IMR-90 (cell line): ENCODE measurements at regions not wholly inside any gene's neighbourhood (a gene's known extent, or its start where the extent isn't known, plus 50 kb on each side); places are given as distances from the start of the nearest gene placed in this dataset.

ENCODE experiments used
- CEBPB ChIP-seq: IDR thresholded peaks from 2 replicates; pipeline ENCODE4 v1.6.1; 2012; ENCODE audit warnings: low read depth, low read length, improper control_type of control experiment
- CTCF ChIP-seq: conservative IDR thresholded peaks from 2 replicates; pipeline ENCODE4 v1.5.1; 2012; ENCODE audit warnings: mild to moderate bottlenecking, low read depth, low read length, improper control_type of control experiment
- ELK1 ChIP-seq: fragments of 150-350 bp; IDR thresholded peaks from 2 replicates; pipeline ENCODE4 v1.6.1; 2016; ENCODE audit warnings: low read depth, mild to moderate bottlenecking, low read length, moderate library complexity, borderline replicate concordance
- MAZ ChIP-seq: IDR thresholded peaks from 2 replicates; pipeline ENCODE4 v1.6.1; 2012; ENCODE audit warnings: low read depth, mild to moderate bottlenecking, low read length, improper control_type of control experiment, moderate library complexity, borderline replicate concordance
- POLR2A ChIP-seq: IDR thresholded peaks from 2 replicates; pipeline ENCODE4 v1.6.1; 2012; ENCODE audit warnings: mild to moderate bottlenecking, low read depth, low read length
- RAD21 ChIP-seq: IDR thresholded peaks from 2 replicates; pipeline ENCODE4 v1.6.1; 2012; ENCODE audit warnings: low read length, improper control_type of control experiment
- RCOR1 ChIP-seq: IDR thresholded peaks from 2 replicates; pipeline ENCODE4 v1.6.1; 2012; ENCODE audit warnings: mild to moderate bottlenecking, low read length, improper control_type of control experiment; ENCODE audit not compliant: insufficient replicate concordance

- TF ChIP-seq CTCF (no peak), CEBPB (no peak), POLR2A (no peak), RAD21 (no peak), ELK1 (no peak), MAZ (no peak), RCOR1 (no peak)
Measured at GRCh38 chr19:30783936-30784335, 411.8 kb downstream of the ZNF536 start.
